ENCODE measurements at regions not wholly inside any gene's neighbourhood (a gene's known extent, or its start where the extent isn't known, plus 50 kb on each side); places are given as distances from the start of the nearest gene placed in this dataset.

DNA sequence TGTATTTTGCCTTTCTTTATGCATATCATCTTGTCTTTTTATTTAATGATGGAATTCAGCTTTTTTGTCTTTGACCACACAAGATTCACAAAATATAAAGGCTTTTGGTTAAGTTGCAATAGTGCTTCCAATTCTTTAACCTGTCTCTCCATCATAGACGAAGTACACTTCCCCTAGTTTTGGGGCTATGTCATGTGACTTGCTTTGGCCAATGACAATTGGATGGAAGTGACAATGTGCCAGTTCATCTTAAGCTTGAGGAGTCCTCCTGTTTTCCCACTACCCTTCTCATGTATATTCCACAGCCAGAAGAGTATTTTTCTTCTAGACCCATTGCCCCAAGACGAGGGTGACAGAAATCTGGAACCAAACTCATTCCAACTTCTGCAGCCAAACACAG is 419.6 kb upstream of the BRINP3 start:
- TF ChIP-seq, protein P1, sequence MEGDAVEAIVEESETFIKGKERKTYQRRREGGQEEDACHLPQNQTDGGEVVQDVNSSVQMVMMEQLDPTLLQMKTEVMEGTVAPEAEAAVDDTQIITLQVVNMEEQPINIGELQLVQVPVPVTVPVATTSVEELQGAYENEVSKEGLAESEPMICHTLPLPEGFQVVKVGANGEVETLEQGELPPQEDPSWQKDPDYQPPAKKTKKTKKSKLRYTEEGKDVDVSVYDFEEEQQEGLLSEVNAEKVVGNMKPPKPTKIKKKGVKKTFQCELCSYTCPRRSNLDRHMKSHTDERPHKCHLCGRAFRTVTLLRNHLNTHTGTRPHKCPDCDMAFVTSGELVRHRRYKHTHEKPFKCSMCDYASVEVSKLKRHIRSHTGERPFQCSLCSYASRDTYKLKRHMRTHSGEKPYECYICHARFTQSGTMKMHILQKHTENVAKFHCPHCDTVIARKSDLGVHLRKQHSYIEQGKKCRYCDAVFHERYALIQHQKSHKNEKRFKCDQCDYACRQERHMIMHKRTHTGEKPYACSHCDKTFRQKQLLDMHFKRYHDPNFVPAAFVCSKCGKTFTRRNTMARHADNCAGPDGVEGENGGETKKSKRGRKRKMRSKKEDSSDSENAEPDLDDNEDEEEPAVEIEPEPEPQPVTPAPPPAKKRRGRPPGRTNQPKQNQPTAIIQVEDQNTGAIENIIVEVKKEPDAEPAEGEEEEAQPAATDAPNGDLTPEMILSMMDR (conservative IDR thresholded peaks at IDR 0.05) = no peak
- Histone ChIP-seq H3K23me2 (ENCODE audit: insufficient read length, low read depth, low read length, poor library complexity, severe bottlenecking) (no peaks in the 10 kb centered on the region), H3K56ac (ENCODE audit: insufficient read length, low read depth, low read length) (no peak overlapping the region), H3K79me1 (ENCODE audit: insufficient read depth, low read depth, low read length, poor library complexity, severe bottlenecking) (no peaks in the 10 kb centered on the region), H3K27me3 (ENCODE audit: insufficient read depth, low read length) (no peaks in the 10 kb centered on the region), H2BK5ac (ENCODE audit: insufficient read length, low read length) (no peak overlapping the region), H2AK5ac (ENCODE audit: insufficient read length, low read length) (no peak overlapping the region), H3K4ac (ENCODE audit: low read depth, low read length) (no peak overlapping the region), H3K27ac (ENCODE audit: insufficient read length, low read depth, low read length) (no peak overlapping the region), H3T11ph (ENCODE audit: low read length) (no peak overlapping the region), H2AFZ (ENCODE audit: low read length) (no peak overlapping the region), H3K23ac (ENCODE audit: insufficient read length, low read depth, low read length) (no peak overlapping the region), H3K9me3 (ENCODE audit: control insufficient read depth, low read depth, low read length) (no peaks in the 10 kb centered on the region), H2BK12ac (ENCODE audit: insufficient read length, low read depth, low read length) (no peak overlapping the region), H2BK20ac (ENCODE audit: low read depth, low read length, poor library complexity, severe bottlenecking) (no peak overlapping the region), H4K5ac (ENCODE audit: insufficient read length, low read depth, low read length) (no peak overlapping the region), H3K79me2 (ENCODE audit: insufficient read depth, low read length) (no peaks in the 10 kb centered on the region), H4K20me1 (ENCODE audit: control insufficient read depth, insufficient read depth, insufficient read length) (no peaks in the 10 kb centered on the region), H4K8ac (replicated peaks; ENCODE audit: insufficient read length, low read depth, low read length) (no peak overlapping the region), H2BK15ac (ENCODE audit: low read depth, low read length) (no peak overlapping the region), H2BK120ac (ENCODE audit: low read depth, low read length, poor library complexity, severe bottlenecking) (no peak overlapping the region), H3K9ac (ENCODE audit: extremely low read depth, insufficient read length, low read length) (no peak overlapping the region), H3K18ac (ENCODE audit: insufficient read length, low read depth, low read length) (no peak overlapping the region), H4K91ac (ENCODE audit: insufficient read length, low read depth, low read length) (no peak overlapping the region), H3K14ac (ENCODE audit: insufficient read depth, low read length) (no peak overlapping the region), H3K4me2 (ENCODE audit: insufficient read depth, insufficient read length, low read length) (no peak overlapping the region), H3K4me1 (ENCODE audit: insufficient read depth, low read length) (no peaks in the 10 kb centered on the region)
- Mint-ChIP-seq H3K9me3 (no peaks in the 10 kb centered on the region; a peak in 1 of 5 replicates), H3K36me3 (ENCODE audit: insufficient read depth in 1 of 3, low read depth in 3 of 3) (no peaks in the 10 kb centered on the region; a peak in 1 of 7 replicates), H3K4me1 (no peaks in the 10 kb centered on the region), H3K27me3 (ENCODE audit: low read depth) (no peaks in the 10 kb centered on the region), H3K27ac (no peak overlapping the region), H3K4me3 (no peak overlapping the region)
- no peak for DNase-seq
- no CpG with 5 or more reads among the region's 2 CpGs for WGBS (ENCODE audit: extremely low coverage, insufficient read length, low lambda C conversion rate)
